EH (cell line): ENCODE measurements at regions not wholly inside any gene's neighbourhood (a gene's known extent, or its start where the extent isn't known, plus 50 kb on each side); places are given as distances from the start of the nearest gene placed in this dataset.

Experiments
- DNase-seq: peaks from one replicate; pipeline ENCODE4 v3.0.0-alpha.2; 2015; ENCODE audit warnings: low read depth

- DNase-seq = no peak
Observed at GRCh38 chr13:30031488-30031887, 181.1 kb upstream of the UBL3 start.

DNA sequence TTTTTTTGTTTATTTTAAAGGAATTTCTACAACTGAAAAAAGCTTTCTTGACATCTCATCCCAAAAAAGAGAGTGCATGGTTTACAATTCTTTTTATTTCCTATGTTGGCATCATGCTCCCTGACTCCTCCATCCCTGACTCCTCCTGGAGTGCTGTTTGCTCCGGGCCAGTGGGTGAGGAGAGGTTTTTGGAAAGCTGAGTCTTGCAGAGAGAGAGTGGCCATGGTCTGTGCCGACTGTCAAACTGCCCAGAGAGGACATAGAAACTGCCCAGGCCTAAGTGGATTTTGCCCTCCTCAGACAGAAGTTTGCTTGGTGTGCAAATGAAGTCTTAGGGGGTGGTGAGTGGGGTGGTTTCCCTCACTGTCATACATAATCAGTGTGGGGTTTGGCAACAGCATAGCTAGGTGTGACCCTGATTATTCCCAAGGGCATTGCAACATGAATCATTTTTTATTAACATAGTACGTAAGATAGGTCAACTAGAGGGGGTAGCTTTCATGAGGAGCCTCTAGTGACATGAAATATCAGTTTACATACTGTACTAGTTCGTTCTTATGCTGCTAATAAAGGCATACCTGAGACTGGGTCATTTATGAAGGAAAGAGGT, 179.8 kb upstream of the UBL3 start:
- no peak for DNase-seq

DNA sequence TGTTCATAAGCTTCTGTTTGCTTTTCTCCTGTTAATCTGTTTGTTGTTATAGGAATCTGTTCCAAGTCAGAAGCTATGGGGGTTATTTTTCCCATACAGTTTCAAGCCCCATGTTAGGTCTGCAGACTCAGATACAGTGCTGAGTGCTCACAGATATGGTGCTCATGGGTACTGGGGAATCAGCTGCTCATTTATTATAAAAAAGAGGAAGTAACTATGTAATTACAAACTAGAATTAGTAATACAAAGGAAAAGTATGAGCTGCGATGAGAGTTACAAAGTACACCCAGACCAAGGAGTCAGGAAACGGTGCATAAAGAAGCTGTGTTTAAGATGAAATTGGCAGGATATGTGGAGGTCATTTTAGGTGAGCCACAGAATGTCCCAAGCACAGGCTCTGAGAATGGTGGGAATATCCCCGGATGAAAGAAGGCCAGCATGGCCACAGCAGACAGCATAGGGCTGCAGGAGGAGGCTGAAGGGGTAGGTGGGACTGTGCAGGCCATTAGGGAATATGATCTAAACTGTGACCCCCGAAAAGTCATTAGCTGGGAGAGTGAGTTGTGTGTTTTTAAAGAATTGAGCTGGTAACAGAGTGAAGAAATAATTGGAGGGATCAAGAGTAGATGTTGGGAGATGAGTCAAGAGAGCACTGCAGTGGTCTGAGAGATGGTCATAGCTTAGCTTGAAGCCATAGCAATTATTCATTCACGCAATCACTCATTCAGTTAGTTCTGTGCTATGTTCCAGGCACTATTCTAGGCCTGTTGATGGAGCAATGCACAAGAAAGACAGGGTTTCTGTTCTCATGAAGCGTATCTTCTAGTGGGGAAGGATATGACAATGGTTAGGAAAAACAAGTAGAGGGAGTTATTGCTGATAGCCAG, 177.4 kb upstream of the UBL3 start:
- DNase-seq = peak; percentile 56

DNA sequence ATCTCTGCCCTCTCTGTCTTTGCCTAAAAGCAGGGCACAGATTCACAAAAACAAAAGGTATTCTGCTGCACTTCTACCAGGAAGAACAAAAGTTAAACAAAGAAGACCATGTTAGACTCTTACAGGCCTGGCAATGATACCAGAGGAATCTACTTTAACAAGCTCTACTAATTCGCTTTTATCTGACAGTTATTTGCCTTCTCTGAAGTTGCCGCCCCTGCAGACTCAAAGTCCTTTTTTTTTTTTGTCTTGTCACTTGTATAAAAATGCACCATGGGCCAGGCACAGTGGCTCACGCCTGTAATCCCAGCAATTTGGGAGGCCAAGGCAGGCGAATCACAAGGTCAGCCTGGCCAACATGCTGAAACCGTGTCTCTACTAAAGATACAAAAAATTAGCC, 176.5 kb upstream of the UBL3 start:
- DNase-seq = no peak

- peak; percentile 94 for DNase-seq
Observed at GRCh38 chr13:30026093-30026492, 175.7 kb upstream of the UBL3 start.

- DNase-seq = no peak
Observed at GRCh38 chr13:30025351-30025750, 174.9 kb upstream of the UBL3 start.

GRCh38 chr13:30024125-30024865, 173.9 kb upstream of the UBL3 start:
- no peak for DNase-seq

DNA sequence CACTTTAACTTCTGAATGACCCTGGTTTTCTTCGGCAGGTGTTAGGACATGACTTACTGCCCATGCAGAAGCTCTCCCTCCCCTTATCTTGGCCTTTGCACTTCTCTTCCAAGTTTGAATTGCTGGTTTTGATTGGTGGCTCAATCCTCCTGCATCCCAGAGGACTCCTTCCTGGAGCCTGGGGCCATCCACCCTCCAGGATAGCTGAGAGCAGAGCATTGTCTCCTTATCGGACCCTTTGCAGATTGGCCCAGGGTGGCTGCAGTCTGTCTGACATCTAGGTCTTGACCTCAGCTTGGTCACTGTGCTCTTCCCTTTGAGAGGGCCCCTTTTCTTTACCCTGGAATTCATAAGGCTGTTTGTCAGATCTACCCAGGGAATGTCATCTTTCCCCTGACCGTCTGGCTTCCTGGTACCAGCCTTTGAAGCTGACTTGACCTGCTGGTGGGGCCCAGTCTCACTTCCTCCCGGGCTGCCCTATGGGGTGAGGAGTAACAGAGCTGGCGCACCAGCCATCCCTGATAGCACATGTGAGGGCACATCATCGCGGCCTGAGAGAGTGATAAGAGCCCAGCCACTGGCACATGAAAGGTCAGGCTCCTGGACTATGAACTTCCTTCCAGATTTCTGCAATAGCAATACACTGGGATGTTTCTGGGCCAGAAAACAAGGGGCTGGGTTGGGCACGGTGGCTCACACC, 172.9 kb upstream of the UBL3 start:
- no peak for DNase-seq

DNA sequence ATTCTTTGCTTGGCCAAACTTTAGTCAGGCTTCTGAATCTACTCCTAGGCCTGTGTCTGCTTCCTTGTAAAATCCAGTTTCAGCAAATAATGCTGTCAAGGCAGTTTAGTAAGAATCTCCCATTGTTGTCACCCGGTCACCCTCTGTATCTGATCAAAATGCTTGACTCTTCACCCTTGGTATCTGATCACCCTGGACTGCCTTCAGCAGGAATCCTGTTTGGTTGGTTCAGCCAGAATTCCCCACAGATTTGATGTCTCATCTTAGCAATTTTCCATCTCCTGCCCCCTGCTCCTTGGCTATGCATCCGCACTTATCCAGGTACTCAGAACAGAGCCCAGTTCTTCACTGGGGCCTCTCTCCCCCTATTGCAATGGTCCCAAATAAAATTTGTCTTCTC, 172.4 kb upstream of the UBL3 start:
- no peak for DNase-seq

- DNase-seq = no peak
Observed at GRCh38 chr13:30022256-30022655, 171.8 kb upstream of the UBL3 start.

DNA sequence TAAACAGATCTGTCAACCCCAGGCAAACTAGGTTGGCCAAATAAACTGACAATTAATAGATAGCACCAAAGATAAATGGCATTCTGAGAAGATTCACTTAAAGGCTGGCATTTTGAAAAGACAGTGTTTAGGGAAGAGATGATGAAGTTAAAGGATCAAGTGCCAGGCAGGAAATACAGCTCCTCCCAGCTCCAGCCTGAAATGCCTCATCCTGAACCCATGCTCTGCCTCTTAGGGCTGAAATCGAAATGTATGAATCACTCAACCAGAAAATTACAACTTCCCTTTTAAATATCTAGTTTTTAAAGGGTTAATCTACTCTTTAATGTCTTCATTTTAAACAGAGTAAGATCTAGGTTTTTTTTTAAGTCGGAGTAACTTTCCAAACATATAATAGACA, 171.2 kb upstream of the UBL3 start:
- DNase-seq = peak; percentile 57

DNA sequence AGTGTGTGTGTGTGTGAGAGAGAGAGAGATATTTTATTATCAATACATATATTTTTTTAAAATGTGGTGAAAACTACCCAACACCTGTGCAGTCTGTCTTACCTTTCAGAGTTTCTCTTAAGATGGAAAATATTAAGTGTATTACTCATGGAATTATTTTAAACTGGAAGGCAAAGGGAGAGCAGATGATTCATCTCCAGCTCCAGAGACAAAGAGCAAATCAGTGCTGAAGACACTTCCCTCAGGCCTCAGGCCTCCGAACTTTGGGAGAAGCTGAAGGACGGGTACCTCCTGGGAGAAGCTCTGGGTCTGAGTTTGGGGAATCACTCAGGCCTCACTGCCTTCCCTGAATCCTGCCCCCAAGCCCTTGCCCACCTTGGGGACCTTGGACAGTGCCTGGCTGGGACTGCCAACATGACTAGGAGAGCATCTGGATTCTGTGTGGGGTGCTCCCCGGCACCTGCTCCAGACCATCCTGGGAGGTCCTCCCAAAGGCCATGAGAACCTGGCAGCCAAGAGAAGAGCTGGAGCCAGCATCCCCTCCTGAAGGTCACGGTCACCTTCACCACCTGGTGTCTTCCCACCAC, 170.4 kb upstream of the UBL3 start:
- DNase-seq = peak; percentile 74

DNA sequence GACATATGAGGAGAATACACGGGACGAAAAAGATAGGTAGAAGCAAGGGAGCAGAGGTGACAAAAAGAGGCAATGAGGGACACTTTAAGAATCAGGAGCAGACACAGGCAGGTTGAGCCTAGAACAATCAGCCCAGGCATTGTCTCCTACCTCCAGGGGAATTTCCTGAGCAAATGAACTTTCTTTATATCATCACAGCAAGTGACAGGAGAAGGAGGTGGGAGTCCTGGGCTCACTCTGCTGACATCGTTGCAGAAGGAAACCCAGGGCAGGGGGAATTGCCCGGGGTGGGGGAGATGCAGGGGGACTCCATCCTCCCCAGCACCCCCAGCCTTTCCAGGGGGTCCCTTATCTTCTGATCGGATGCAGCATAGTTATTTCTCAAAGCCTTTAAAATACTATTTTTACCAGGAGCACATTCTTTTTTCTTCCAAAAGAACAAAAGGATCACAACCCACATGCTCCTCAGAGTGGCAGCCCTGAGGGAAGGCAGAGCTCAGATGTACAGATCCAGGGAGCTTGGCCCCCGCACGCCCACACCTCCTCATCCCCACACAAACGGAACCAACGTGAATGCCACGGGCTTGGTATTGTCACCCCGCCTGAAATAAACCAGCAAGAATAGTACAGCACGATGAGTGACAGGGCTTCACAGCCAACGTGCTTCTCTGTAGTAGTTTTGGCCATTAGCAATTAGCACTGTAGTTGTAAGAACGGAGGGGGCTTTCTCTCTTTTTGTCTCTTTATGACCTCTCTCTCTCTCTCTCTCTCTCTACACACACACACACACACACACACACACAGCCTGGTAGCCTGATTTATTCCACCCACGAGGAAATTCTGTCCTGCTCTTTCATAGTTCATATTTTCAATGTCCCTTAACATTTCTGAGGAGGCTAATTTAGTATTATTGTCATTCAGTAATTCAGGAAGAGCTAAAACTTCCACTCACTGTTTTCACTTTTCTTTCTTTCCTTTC, 169.5 kb upstream of the UBL3 start:
- no peak for DNase-seq

GRCh38 chr13:30017880-30018279, 167.5 kb upstream of the UBL3 start:
- DNase-seq = no peak

GRCh38 chr13:30016398-30016797, 166.0 kb upstream of the UBL3 start:
- DNase-seq = no peak

DNA sequence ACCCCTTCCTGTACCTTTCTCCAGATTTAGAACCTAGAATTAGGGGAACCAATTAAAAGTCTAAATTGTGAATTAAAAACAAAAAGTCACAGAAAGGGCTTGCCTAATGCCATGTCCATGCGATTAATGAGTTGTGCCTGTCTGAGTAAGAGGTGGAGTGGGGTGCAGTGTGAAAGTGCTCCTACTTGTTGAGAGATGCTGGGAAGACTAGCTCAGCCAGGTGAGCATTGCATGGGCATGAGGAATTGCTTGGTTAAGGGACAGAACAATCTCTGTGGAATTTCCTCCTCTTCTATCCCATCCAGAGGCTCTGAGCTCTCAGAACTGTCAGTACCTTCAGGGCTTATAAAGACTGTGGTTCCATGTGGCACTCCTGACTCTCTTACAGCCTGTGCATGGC, 159.0 kb upstream of the UBL3 start:
- DNase-seq = no peak

- no peak for DNase-seq
Observed at GRCh38 chr13:30006246-30006645, 155.8 kb upstream of the UBL3 start.

DNA sequence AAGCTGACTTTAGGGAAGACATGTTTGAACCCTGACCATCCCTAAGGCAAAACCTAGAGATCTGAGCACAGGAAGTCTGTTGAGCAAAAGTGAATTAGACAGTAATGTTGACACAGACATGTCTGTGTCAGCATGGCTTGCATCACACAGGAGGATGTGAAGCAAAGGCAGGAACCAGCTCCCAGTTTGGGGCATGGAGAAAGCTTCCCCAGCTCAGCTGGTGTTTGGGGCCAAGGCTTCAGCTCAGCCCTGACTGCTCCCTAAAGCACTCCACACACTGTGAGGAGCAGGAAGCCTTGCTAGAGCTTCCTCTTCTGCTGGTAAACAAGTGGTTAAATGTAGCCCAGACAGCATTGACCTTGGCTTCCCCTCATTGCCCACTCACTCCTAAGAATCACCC, 153.8 kb upstream of the UBL3 start:
- DNase-seq = peak; percentile 77

DNA sequence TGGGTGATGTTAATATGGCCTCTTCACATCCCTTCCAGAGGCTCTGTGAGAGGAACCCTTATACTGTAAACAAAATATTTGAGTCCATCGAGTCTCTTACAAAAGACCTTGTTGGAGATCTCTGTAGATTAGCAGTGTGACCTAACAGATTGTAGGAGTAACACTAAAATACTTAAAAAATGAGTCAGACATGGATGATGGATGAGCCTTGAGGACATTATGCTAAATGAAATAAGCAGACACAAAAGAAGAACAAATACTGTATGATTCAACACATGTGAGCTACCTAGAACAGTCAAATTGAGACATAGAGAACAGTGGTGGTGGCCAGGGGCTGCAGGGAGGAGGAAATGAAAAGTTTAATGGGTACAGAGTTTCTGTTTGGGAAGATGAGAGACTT, 152.2 kb upstream of the UBL3 start:
- DNase-seq = peak; percentile 91

DNA sequence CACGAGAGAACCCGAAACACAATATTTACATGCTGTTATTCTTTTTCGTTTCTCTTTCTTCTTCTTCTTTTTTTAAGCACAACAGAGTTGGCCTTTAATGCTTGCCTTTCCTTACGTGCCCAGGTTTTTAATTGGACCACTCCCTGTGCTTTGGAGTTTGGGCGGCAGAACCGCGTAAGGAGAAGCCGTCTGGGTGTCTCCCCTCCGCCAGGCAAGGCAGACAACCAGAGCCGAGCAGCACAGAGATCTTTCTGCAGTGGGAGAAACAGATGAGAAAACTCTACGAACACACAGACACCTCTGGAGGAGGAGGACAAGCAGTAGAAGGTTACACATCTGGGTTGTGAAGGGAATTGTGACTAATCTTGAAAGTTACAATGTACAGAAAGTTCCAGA, 150.0 kb upstream of the UBL3 start:
- DNase-seq = no peak
